ENCODE measurements at regions not wholly inside any gene's neighbourhood (a gene's known extent, or its start where the extent isn't known, plus 50 kb on each side); places are given as distances from the start of the nearest gene placed in this dataset.

GRCh38 chr17:30731210-30732132 is 93.0 kb downstream of the CRLF3 start (continued):
- TF ChIP-seq FOXO4 (CRISPR knock-in tag; IDR thresholded peaks at IDR 0.05) (peak; percentile 59; the same call in 1 of the 2 replicates), HMGN3 (IDR thresholded peaks at IDR 0.05; ENCODE audit: borderline replicate concordance, extremely low read depth, insufficient read length, low read depth, low read length) (peak; percentile 29), CBX1 (IDR thresholded peaks at IDR 0.05; ENCODE audit: low read depth) (0 out of 2 replicates have a peak, but pooled peaks have one; percentile 51), ZNF584 (CRISPR knock-in tag; IDR thresholded peaks at IDR 0.05; ENCODE audit: low read depth) (0 out of 2 replicates have a peak, but pooled peaks have one; percentile 43), RBFOX2 (IDR thresholded peaks at IDR 0.05; ENCODE audit: low read depth, low read length) (peak; percentile 83), POLR2B (IDR thresholded peaks at IDR 0.05; ENCODE audit: low read depth, partially characterized antibody) (peak; percentile 87), AFF1 (IDR thresholded peaks at IDR 0.05; ENCODE audit: low read depth in 1 of 2, partially characterized antibody in 2 of 2) (peak in 1 of 2 experiments; percentile 23), ZFX (CRISPR knock-in tag; IDR thresholded peaks at IDR 0.05) (peak; percentile 80), SUPT5H (IDR thresholded peaks at IDR 0.05) (peak; percentile 93), MBD2 (IDR thresholded peaks at IDR 0.05; ENCODE audit: borderline replicate concordance, low read depth) (peak; percentile 55; the same call in 1 of the 2 replicates), CTBP1 (IDR thresholded peaks at IDR 0.05; ENCODE audit: borderline replicate concordance) (peak; percentile 58), L3MBTL2 (IDR thresholded peaks at IDR 0.05) (peak; percentile 64; the same call in 1 of the 2 replicates)
- TF ChIP-seq, protein P1, sequence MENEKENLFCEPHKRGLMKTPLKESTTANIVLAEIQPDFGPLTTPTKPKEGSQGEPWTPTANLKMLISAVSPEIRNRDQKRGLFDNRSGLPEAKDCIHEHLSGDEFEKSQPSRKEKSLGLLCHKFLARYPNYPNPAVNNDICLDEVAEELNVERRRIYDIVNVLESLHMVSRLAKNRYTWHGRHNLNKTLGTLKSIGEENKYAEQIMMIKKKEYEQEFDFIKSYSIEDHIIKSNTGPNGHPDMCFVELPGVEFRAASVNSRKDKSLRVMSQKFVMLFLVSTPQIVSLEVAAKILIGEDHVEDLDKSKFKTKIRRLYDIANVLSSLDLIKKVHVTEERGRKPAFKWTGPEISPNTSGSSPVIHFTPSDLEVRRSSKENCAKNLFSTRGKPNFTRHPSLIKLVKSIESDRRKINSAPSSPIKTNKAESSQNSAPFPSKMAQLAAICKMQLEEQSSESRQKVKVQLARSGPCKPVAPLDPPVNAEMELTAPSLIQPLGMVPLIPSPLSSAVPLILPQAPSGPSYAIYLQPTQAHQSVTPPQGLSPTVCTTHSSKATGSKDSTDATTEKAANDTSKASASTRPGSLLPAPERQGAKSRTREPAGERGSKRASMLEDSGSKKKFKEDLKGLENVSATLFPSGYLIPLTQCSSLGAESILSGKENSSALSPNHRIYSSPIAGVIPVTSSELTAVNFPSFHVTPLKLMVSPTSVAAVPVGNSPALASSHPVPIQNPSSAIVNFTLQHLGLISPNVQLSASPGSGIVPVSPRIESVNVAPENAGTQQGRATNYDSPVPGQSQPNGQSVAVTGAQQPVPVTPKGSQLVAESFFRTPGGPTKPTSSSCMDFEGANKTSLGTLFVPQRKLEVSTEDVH (IDR thresholded peaks at IDR 0.05; ENCODE audit: low read depth, partially characterized antibody) = peak; percentile 89
- TF ChIP-seq, protein P2, sequence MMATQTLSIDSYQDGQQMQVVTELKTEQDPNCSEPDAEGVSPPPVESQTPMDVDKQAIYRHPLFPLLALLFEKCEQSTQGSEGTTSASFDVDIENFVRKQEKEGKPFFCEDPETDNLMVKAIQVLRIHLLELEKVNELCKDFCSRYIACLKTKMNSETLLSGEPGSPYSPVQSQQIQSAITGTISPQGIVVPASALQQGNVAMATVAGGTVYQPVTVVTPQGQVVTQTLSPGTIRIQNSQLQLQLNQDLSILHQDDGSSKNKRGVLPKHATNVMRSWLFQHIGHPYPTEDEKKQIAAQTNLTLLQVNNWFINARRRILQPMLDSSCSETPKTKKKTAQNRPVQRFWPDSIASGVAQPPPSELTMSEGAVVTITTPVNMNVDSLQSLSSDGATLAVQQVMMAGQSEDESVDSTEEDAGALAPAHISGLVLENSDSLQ (IDR thresholded peaks at IDR 0.05) = peak; percentile 92
- TF ChIP-seq, protein P3, sequence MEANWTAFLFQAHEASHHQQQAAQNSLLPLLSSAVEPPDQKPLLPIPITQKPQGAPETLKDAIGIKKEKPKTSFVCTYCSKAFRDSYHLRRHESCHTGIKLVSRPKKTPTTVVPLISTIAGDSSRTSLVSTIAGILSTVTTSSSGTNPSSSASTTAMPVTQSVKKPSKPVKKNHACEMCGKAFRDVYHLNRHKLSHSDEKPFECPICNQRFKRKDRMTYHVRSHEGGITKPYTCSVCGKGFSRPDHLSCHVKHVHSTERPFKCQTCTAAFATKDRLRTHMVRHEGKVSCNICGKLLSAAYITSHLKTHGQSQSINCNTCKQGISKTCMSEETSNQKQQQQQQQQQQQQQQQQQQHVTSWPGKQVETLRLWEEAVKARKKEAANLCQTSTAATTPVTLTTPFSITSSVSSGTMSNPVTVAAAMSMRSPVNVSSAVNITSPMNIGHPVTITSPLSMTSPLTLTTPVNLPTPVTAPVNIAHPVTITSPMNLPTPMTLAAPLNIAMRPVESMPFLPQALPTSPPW (CRISPR knock-in tag; IDR thresholded peaks at IDR 0.05) = peak; percentile 51; the same call in 1 of the 2 replicates
